Brain microvascular endothelial cell (primary cell): ENCODE measurements at regions not wholly inside any gene's neighbourhood (a gene's known extent, or its start where the extent isn't known, plus 50 kb on each side); places are given as distances from the start of the nearest gene placed in this dataset.

Experiments used
- DNase-seq: peaks from one replicate; pipeline ENCODE4 v3.0.0-alpha.2; 2020
- H3K27ac ChIP-seq: fragments of 250-450 bp; sonication (Bioruptor Pico); 2 replicates; pipeline ENCODE4 v1.5.1; 2020; ENCODE audit warnings: mild to moderate bottlenecking, moderate library complexity
- H3K27me3 ChIP-seq: fragments of 250-450 bp; sonication (Bioruptor Pico); replicated peaks from 2 replicates; pipeline ENCODE4 v1.5.1; 2020; ENCODE audit warnings: mild to moderate bottlenecking
- H3K36me3 ChIP-seq: fragments of 250-450 bp; sonication (Bioruptor Pico); replicated peaks from 2 replicates; pipeline ENCODE4 v1.5.1; 2020; ENCODE audit warnings: mild to moderate bottlenecking
- H3K4me3 ChIP-seq: 2 replicates; pipeline ENCODE4 v1.5.1; 2011; ENCODE audit warnings: low read depth, mild to moderate bottlenecking, control low read depth, low read length, moderate library complexity
- in situ Hi-C: cut with HindIII; loops from 2 replicates; pipeline ENCODE4 v1.10.0; 2017; ENCODE audit warnings: low sequenced_read_pairs, low pct_ligation_motif_present
- TF ChIP-seq, protein P1 (sequence below): IDR thresholded peaks from 2 replicates; pipeline ENCODE4 v1.5.1; 2011; ENCODE audit warnings: low read depth, mild to moderate bottlenecking, moderate library complexity, low read length, control low read depth, inconsistent platforms; ENCODE audit errors: missing control alignments

DNA sequence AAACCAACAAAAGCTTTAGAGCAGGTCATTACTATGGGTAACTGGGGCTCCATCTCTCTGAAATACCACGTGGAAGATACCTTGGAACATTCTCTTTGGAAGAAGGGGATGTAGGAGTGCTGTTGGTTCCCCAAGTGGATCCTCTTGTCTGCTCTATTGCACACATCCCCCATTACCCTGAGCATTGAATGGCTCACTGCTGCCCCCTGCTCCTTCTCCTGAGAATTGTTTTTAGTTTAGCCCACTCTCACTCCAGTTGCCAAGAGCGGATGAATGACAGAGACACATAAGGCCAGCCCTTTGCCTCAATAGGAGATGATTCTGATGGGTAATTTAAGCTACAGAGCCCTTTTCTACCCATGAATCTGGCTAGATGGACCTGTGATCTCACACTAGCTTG is 135.6 kb upstream of the SUCLG2 start:
- H3K27ac ChIP-seq: no peak overlapping the region
- H3K27me3 ChIP-seq: no peaks in the 10 kb centered on the region
- no peak overlapping the region for H3K4me3 ChIP-seq
- in situ Hi-C loops: no loop called here
- TF ChIP-seq, protein P1, sequence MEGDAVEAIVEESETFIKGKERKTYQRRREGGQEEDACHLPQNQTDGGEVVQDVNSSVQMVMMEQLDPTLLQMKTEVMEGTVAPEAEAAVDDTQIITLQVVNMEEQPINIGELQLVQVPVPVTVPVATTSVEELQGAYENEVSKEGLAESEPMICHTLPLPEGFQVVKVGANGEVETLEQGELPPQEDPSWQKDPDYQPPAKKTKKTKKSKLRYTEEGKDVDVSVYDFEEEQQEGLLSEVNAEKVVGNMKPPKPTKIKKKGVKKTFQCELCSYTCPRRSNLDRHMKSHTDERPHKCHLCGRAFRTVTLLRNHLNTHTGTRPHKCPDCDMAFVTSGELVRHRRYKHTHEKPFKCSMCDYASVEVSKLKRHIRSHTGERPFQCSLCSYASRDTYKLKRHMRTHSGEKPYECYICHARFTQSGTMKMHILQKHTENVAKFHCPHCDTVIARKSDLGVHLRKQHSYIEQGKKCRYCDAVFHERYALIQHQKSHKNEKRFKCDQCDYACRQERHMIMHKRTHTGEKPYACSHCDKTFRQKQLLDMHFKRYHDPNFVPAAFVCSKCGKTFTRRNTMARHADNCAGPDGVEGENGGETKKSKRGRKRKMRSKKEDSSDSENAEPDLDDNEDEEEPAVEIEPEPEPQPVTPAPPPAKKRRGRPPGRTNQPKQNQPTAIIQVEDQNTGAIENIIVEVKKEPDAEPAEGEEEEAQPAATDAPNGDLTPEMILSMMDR: peak; percentile 87
- peak; percentile 65 for DNase-seq
- H3K36me3 ChIP-seq: no peaks in the 10 kb centered on the region

DNA sequence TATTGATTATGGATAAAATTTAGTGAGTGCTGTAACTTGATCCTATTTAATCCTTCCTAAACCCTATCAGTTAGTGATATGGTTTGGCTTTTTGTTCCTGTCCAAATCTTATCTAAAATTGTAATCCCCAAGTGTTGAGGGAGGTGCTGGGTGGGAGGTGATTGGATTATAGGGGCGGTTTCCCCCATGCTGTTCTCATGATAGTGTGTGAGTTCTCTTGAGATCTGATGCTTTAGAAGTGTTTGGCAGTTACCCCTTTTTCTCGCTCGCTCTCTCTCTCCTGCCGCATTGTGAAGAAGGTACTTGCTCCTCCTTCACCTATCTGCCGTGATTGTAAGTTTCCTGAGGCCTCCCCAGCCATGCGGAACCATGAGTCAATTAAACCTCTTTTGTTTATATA is 134.0 kb upstream of the SUCLG2 start:
- in situ Hi-C loops: no loop called here
- TF ChIP-seq, protein P1: no peak
- H3K27me3 ChIP-seq: no peaks in the 10 kb centered on the region
- no peak for DNase-seq
- no peak overlapping the region for H3K27ac ChIP-seq
- no peaks in the 10 kb centered on the region for H3K36me3 ChIP-seq
- H3K4me3 ChIP-seq: no peak overlapping the region

DNA sequence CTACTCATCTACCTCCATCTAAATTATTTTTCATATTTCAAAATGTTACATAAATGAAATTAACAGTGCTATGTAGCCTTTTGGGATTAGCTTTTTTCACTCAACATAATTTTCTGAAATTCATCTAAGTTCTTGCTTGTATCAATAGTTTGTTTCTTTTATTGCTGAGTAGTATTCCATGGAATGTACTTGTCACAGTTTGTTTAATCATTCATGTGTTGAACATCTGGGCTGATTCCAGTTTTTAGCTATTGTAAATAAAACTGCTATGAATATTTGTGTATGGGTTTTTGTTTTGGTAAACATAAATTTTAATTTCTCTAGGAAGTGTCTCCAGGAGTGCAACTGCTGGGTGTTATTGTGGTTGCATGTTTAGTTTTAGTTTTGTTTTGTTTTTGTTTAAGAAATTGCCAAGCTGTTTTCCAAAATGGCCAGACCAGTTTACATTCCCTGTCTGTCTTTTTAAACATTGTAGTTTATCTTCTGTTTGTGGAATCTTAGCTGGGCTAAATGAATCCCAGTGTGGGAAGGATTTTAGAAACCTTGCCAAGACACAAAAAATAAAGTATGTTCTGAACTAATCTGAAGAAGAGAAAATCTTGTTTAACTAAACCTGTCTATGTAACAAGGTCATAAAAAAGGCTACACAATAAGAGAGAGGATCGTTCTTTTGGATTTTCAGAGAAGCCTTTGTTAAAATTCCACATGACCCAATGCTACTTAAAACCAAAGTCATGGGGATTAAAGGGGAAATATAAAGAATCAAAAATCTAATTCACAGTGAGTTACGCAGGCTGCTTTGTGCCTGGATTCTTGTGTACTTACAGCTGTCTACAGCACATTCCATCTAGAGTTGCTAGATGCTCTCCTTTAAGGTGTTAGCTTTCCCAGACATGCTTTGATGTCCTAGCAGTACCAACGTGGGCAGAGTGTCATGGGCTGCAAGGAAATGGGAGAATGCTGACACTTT is 129.2 kb upstream of the SUCLG2 start:
- in situ Hi-C loops: no loop called here
- TF ChIP-seq, protein P1: no peak
- DNase-seq: no peak

DNA sequence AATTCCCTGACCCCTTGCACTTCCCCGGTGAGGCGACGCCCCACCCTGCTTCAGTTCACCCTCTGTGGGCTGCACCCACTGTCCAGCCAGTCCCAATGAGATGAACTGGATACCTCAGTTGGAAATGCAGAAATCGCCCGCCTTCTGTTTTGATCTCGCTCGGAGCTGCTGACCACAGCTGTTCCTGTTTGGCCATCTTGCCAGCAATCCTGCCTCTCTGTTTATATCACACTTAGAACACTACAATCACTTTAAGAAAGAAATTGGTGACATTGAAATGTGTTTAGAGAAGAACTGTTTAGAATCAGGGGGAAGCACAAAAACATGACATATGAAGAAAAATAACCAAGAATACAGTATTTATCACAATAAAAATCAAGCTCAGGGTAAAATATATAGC is 127.5 kb upstream of the SUCLG2 start:
- TF ChIP-seq, protein P1: no peak
- H3K4me3 ChIP-seq: no peak overlapping the region
- no peak for DNase-seq
- no peaks in the 10 kb centered on the region for H3K27me3 ChIP-seq
- no peaks in the 10 kb centered on the region for H3K36me3 ChIP-seq
- in situ Hi-C loops: no loop called here
- H3K27ac ChIP-seq: no peak overlapping the region

More for the DNA sequence above, 129.2 kb upstream of the SUCLG2 start:
- no peaks in the 10 kb centered on the region for H3K27me3 ChIP-seq
- H3K4me3 ChIP-seq: no peak overlapping the region
- no peak overlapping the region for H3K27ac ChIP-seq
- H3K36me3 ChIP-seq: no peaks in the 10 kb centered on the region

DNA sequence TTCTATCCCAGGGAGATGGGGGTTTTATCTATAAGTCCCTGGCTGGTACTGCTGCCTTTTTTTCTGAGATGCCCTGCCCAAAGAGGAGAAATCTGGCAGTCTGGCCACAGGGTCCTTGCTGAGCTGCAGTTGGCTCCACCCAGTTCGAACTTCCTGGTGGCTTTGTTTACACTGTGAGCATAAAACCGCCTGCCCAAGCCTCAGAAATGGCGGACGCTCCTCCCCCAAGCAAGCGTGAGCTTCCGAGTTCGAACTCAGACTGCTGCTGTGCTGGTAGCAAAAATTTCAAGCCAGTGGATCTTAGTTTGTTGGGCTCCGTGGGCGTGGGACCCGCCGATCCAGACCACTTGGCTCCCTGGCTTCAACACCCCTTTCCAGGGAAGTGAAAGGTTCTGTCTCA is 126.8 kb upstream of the SUCLG2 start:
- H3K27me3 ChIP-seq: no peaks in the 10 kb centered on the region
- TF ChIP-seq, protein P1: no peak
- no peak for DNase-seq
- H3K36me3 ChIP-seq: no peaks in the 10 kb centered on the region
- no peak overlapping the region for H3K4me3 ChIP-seq
- H3K27ac ChIP-seq: no peak overlapping the region
- in situ Hi-C loops: no loop called here
